Keratinocyte (primary cell): ENCODE measurements at regions not wholly inside any gene's neighbourhood (a gene's known extent, or its start where the extent isn't known, plus 50 kb on each side); places are given as distances from the start of the nearest gene placed in this dataset.

Experiments used
- DNase-seq: peaks from one replicate; pipeline ENCODE4 v3.0.0-alpha.2; 2011; ENCODE audit warnings: low read depth, missing footprints, low spot score
- FAIRE-seq: peaks from 2 replicates; lab custom pipeline; 2011; peaks lifted over from hg19 to GRCh38; lab: Jason Lieb, UNC
- H2AFZ ChIP-seq: 2 replicates; pipeline ENCODE4 v1.6.0; 2012; ENCODE audit warnings: low read length, control low read depth, inconsistent platforms; ENCODE audit not compliant: control insufficient read depth
- H3K27ac ChIP-seq: 2 replicates; pipeline ENCODE4 v1.5.1; 2011; ENCODE audit warnings: low read length; ENCODE audit not compliant: control insufficient read depth, insufficient read depth
- H3K27me3 ChIP-seq: 3 replicates; pipeline ENCODE4 v1.6.0; 2011; ENCODE audit warnings: low read length; ENCODE audit not compliant: control insufficient read depth, insufficient read depth; ENCODE audit errors: extremely low read depth
- H3K36me3 ChIP-seq, 2 experiments: 2 replicates in 1 of 2; 3 replicates in 1 of 2; pipeline ENCODE4 v1.5.1; 2011; ENCODE audit warnings: low read length in 2 of 2, mild to moderate bottlenecking in 1 of 2; ENCODE audit not compliant: control insufficient read depth in 2 of 2, insufficient read depth in 2 of 2; ENCODE audit errors: extremely low read depth in 1 of 2
- H3K4me1 ChIP-seq: 3 replicates; pipeline ENCODE4 v1.5.1; 2011; ENCODE audit warnings: low read length; ENCODE audit not compliant: control insufficient read depth, insufficient read depth; ENCODE audit errors: extremely low read depth
- H3K4me2 ChIP-seq: 3 replicates; pipeline ENCODE4 v1.6.0; 2011; ENCODE audit warnings: low read depth, low read length; ENCODE audit not compliant: control insufficient read depth, insufficient read depth; ENCODE audit errors: extremely low read depth
- H3K4me3 ChIP-seq, 3 experiments: fragments of 200-600 bp in 1 of 3; sonication (generic) in 1 of 3; 2 replicates in 2 of 3; 3 replicates in 1 of 3; pipeline ENCODE4 v1.5.1; 2011 to 2016; ENCODE audit warnings: low read length in 3 of 3, mild to moderate bottlenecking in 3 of 3, control low read depth in 2 of 3, inconsistent platforms in 1 of 3, low read depth in 1 of 3, mixed read lengths in 1 of 3, mixed run types in 1 of 3, moderate library complexity in 1 of 3; ENCODE audit not compliant: control insufficient read depth in 2 of 3, insufficient read depth in 2 of 3; ENCODE audit errors: extremely low read depth in 1 of 3
- H3K79me2 ChIP-seq: 2 replicates; pipeline ENCODE4 v1.6.0; 2012; ENCODE audit warnings: low read length; ENCODE audit not compliant: control insufficient read depth, insufficient read depth
- H3K9ac ChIP-seq: 3 replicates; pipeline ENCODE4 v1.6.0; 2011; ENCODE audit warnings: low read length; ENCODE audit not compliant: control insufficient read depth, insufficient read depth; ENCODE audit errors: extremely low read depth
- H3K9me1 ChIP-seq: 3 replicates; pipeline ENCODE4 v1.6.0; 2011; ENCODE audit warnings: low read length; ENCODE audit not compliant: control insufficient read depth, insufficient read depth; ENCODE audit errors: extremely low read depth
- H3K9me3 ChIP-seq: 2 replicates; pipeline ENCODE4 v1.5.1; 2012; ENCODE audit warnings: low read depth, low read length; ENCODE audit not compliant: control insufficient read depth
- H4K20me1 ChIP-seq: 3 replicates; pipeline ENCODE4 v1.6.0; 2011; ENCODE audit warnings: low read length; ENCODE audit not compliant: control insufficient read depth, insufficient read depth; ENCODE audit errors: extremely low read depth
- CTCF ChIP-seq, 3 experiments: IDR thresholded peaks in 1 of 3; conservative IDR thresholded peaks in 1 of 3; optimal IDR thresholded peaks in 1 of 3; 2 replicates in 2 of 3; 3 replicates in 1 of 3; pipeline versions ENCODE3 to v1.5.1; 2011; ENCODE audit warnings: low read length in 3 of 3, mild to moderate bottlenecking in 3 of 3, moderate library complexity in 2 of 3, control low read depth in 1 of 3, inconsistent platforms in 1 of 3; ENCODE audit not compliant: insufficient read depth in 2 of 3; ENCODE audit errors: extremely low read depth in 1 of 3
- EZH2 ChIP-seq: IDR thresholded peaks from one replicate; pipeline ENCODE4 v1.6.1; 2012; ENCODE audit warnings: inconsistent platforms, mild to moderate bottlenecking, low read length, moderate library complexity
- dilution Hi-C: fragments of 300-500 bp; cut with MboI; formaldehyde crosslinking; loops from one replicate; pipeline ENCODE4 v1.7.0; 2020; ENCODE audit warnings: low sequenced_read_pairs; ENCODE audit not compliant: extremely low pct_ligation_motif_present

GRCh38 chr14:80336608-80337106 is 125.4 kb upstream of the DIO2 start:
- Histone ChIP-seq H3K9me3 (no peaks in the 10 kb centered on the region), H3K36me3 (no peaks in the 10 kb centered on the region), H3K9ac (no peak overlapping the region), H3K4me1 (no peaks in the 10 kb centered on the region), H3K9me1 (no peaks in the 10 kb centered on the region), H3K79me2 (no peaks in the 10 kb centered on the region), H3K27ac (no peak overlapping the region), H4K20me1 (no peaks in the 10 kb centered on the region), H3K4me3 (no peak overlapping the region), H3K27me3 (no peaks in the 10 kb centered on the region), H3K4me2 (no peak overlapping the region), H2AFZ (no peak overlapping the region)
- dilution Hi-C loops, result no loop called here
- DNase-seq (no peak), FAIRE-seq (no peak)
- TF ChIP-seq EZH2 (no peak), CTCF (optimal IDR thresholded peaks at IDR 0.05 in 1 of 3, IDR thresholded peaks at IDR 0.05 in 1 of 3, conservative IDR thresholded peaks at IDR 0.05 in 1 of 3; ENCODE audit: extremely low read depth in 1 of 3, insufficient read depth in 2 of 3, low read length in 3 of 3) (no peak)

- Histone ChIP-seq H3K4me2 (no peak overlapping the region), H3K9ac (no peak overlapping the region), H3K4me3 (no peak overlapping the region), H3K36me3 (no peaks in the 10 kb centered on the region), H3K4me1 (no peaks in the 10 kb centered on the region), H3K9me1 (peaks cover 2% of the 10 kb centered on the region), H2AFZ (no peak overlapping the region), H3K27ac (no peak overlapping the region), H3K27me3 (no peaks in the 10 kb centered on the region), H3K9me3 (no peaks in the 10 kb centered on the region), H3K79me2 (no peaks in the 10 kb centered on the region), H4K20me1 (no peaks in the 10 kb centered on the region)
- TF ChIP-seq CTCF (optimal IDR thresholded peaks at IDR 0.05 in 1 of 3, IDR thresholded peaks at IDR 0.05 in 1 of 3, conservative IDR thresholded peaks at IDR 0.05 in 1 of 3; ENCODE audit: extremely low read depth in 1 of 3, insufficient read depth in 2 of 3, low read length in 3 of 3) (no peak), EZH2 (no peak)
- FAIRE-seq (no peak), DNase-seq (no peak)
- dilution Hi-C loops, result no loop called here
These were observed 114.4 kb upstream of the DIO2 start for GRCh38 chr14:80325688-80326087.
